ENCODE measurements at regions not wholly inside any gene's neighbourhood (a gene's known extent, or its start where the extent isn't known, plus 50 kb on each side); places are given as distances from the start of the nearest gene placed in this dataset.

DNA sequence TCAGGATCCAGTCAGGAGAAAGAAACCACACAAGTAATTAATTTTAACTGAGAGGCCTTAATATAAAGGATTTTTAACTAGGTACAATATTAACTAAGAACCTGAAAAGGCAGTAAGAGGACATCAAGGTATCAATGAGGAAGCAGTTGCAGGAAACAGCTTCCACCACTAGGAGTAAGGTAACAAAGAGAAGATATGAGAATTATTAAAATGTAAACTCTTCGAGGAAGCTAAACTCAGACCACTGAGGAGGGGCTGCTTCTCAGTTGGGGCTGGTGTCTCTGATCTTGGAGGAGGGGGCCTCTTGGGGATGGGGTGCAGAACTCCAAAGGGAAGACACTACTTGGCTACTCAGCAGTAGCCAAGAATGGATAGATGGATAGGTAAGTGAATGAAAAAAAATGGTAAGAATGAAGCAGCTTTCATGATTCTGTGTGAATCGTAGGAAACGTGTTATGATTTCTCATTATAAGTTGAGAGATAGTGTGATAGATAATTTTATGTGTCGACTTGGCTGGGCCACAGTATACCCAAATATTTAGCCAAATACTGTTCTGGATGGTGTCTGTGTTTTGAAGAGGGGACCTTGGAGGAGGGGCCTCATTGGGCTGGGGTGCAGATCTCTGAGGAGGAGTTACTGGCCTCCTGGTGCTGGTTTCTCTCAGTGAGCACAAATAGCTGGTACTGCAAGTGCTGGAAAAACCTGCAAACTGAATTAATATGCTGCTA lies 547.7 kb upstream of the LRRTM1 start:
- no peaks in the 10 kb centered on the region for H3K36me3 ChIP-seq (ENCODE audit: control insufficient read depth in 2 of 2, insufficient read depth in 2 of 2, low read length in 1 of 2)
- no TSS peak for BruUV-seq (replicated peaks)
- H3K79me2 ChIP-seq (ENCODE audit: control insufficient read depth, insufficient read depth, low read length), result no peaks in the 10 kb centered on the region
- in situ Hi-C loops (cut with MboI), result no loop called here
- SMC1A ChIA-PET (ENCODE audit: uncharacterized antibody, unreplicated experiment), result interaction anchor here (1.3 kb wide), 1 partner anchor 526 kb away, joined by 5 read pairs; no protein-coding TSS in a partner anchor
- no peaks in the 10 kb centered on the region for H3K4me1 ChIP-seq (ENCODE audit: control insufficient read depth, insufficient read depth, low read length)
- FAIRE-seq, result no peak
- no peaks in the 10 kb centered on the region for H3K9me3 ChIP-seq (replicated peaks; ENCODE audit: control insufficient read depth, insufficient read depth, low read length)
- no peak for DNase-seq (ENCODE audit: low read depth, low spot score)
- TF ChIP-seq SMAD5 (IDR thresholded peaks at IDR 0.05; ENCODE audit: low read depth), result no peak
- TF ChIP-seq, protein P1, sequence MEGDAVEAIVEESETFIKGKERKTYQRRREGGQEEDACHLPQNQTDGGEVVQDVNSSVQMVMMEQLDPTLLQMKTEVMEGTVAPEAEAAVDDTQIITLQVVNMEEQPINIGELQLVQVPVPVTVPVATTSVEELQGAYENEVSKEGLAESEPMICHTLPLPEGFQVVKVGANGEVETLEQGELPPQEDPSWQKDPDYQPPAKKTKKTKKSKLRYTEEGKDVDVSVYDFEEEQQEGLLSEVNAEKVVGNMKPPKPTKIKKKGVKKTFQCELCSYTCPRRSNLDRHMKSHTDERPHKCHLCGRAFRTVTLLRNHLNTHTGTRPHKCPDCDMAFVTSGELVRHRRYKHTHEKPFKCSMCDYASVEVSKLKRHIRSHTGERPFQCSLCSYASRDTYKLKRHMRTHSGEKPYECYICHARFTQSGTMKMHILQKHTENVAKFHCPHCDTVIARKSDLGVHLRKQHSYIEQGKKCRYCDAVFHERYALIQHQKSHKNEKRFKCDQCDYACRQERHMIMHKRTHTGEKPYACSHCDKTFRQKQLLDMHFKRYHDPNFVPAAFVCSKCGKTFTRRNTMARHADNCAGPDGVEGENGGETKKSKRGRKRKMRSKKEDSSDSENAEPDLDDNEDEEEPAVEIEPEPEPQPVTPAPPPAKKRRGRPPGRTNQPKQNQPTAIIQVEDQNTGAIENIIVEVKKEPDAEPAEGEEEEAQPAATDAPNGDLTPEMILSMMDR (IDR thresholded peaks at IDR 0.05 in 2 of 3, conservative IDR thresholded peaks at IDR 0.05 in 1 of 3; ENCODE audit: control insufficient read depth in 2 of 3, extremely low read depth in 1 of 3, insufficient read depth in 1 of 3, low read depth in 3 of 3, low read length in 3 of 3), result peak in 2 of 3 experiments; percentile 10 to 23; a peak in 2 of 6 replicates
- no peaks in the 10 kb centered on the region for H3K27me3 ChIP-seq (replicated peaks in 1 of 2; ENCODE audit: control insufficient read depth in 2 of 2, insufficient read depth in 2 of 2, low read length in 1 of 2)
- no peak overlapping the region for H3K4me3 ChIP-seq
- H4K20me1 ChIP-seq (ENCODE audit: control insufficient read depth, insufficient read depth), result no peaks in the 10 kb centered on the region
- ATAC-seq, result peak; percentile 45; the same call in 2 of the 3 replicates
- POLR2A ChIA-PET, result no interaction called here
- no peak overlapping the region for H2AFZ ChIP-seq (ENCODE audit: control insufficient read depth, low read depth, low read length)
- no peak overlapping the region for H3K9ac ChIP-seq (ENCODE audit: control insufficient read depth, insufficient read depth, low read length)
- H3K4me2 ChIP-seq (ENCODE audit: control insufficient read depth, insufficient read depth), result no peak overlapping the region
- CTCF ChIA-PET, result interaction anchor here (0.6 to 1.6 kb wide), 5 partner anchors 18 to 529 kb away, joined by 3 to 5 read pairs (median 4); no protein-coding TSS in a partner anchor
- intact Hi-C loops (cut with micrococcal nuclease; ENCODE audit: unreplicated experiment), result loop anchor here (5.0 to 10.0 kb wide), 2 partner anchors 320 to 527 kb away; no protein-coding TSS in a partner anchor
- RAD21 ChIA-PET (ENCODE audit: unreplicated experiment), result no interaction called here
- WGBS (ENCODE audit: insufficient coverage, insufficient replicate concordance, low lambda C conversion rate, missing lambda C conversion rate), result 45% methylated on average over 4 of the region's 4 CpGs
- no peak overlapping the region for H3K27ac ChIP-seq (ENCODE audit: control insufficient read depth, insufficient read depth)

DNA sequence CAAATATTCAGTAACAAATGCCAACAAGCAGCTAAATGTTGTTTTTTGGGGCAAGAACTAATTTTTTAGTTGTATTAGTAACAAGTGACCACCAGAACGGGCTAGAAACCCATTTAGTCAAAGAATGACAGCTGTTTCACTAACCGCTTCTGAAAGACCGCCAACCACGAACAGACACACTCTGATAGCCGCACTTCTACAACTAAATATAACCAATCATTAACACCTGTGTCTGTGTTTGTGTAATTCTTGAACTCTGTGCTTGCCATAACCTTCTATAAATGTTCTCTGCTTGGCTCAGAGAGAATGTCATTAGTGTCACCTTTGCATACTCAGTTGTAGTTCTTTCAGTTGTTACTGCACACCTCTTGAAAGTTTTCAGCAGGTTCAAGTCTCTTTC lies 526.3 kb upstream of the LRRTM1 start:
- in situ Hi-C loops (cut with MboI) (no loop called here), intact Hi-C loops (cut with micrococcal nuclease; ENCODE audit: unreplicated experiment) (no loop called here)
- no peaks in the 10 kb centered on the region for H3K9me3 ChIP-seq (replicated peaks; ENCODE audit: control insufficient read depth, insufficient read depth, low read length)
- H3K4me2 ChIP-seq (ENCODE audit: control insufficient read depth, insufficient read depth), result no peak overlapping the region
- ChIA-PET RAD21 (ENCODE audit: unreplicated experiment) (no interaction called here), POLR2A (no interaction called here), SMC1A (ENCODE audit: uncharacterized antibody, unreplicated experiment) (interaction anchor here (2.0 kb wide), 1 partner anchor 28 kb away, joined by 4 read pairs; no protein-coding TSS in a partner anchor), CTCF (no interaction called here)
- H3K27ac ChIP-seq (ENCODE audit: control insufficient read depth, insufficient read depth), result no peak overlapping the region
- 6% methylated on average over 5 of the region's 5 CpGs for WGBS (ENCODE audit: insufficient coverage, insufficient replicate concordance, low lambda C conversion rate, missing lambda C conversion rate)
- H3K36me3 ChIP-seq (ENCODE audit: control insufficient read depth in 2 of 2, insufficient read depth in 2 of 2, low read length in 1 of 2), result no peaks in the 10 kb centered on the region
- no peaks in the 10 kb centered on the region for H3K27me3 ChIP-seq (replicated peaks in 1 of 2; ENCODE audit: control insufficient read depth in 2 of 2, insufficient read depth in 2 of 2, low read length in 1 of 2)
- H3K4me3 ChIP-seq, result no peak overlapping the region
- ATAC-seq (peak; percentile 96), FAIRE-seq (peak; percentile 74), DNase-seq (ENCODE audit: low read depth, low spot score) (peak; percentile 34)
- no peaks in the 10 kb centered on the region for H3K79me2 ChIP-seq (ENCODE audit: control insufficient read depth, insufficient read depth, low read length)
- H4K20me1 ChIP-seq (ENCODE audit: control insufficient read depth, insufficient read depth), result no peaks in the 10 kb centered on the region
- no TSS peak for BruUV-seq (replicated peaks)
- no peaks in the 10 kb centered on the region for H3K4me1 ChIP-seq (ENCODE audit: control insufficient read depth, insufficient read depth, low read length)
- H3K9ac ChIP-seq (ENCODE audit: control insufficient read depth, insufficient read depth, low read length), result no peak overlapping the region
- H2AFZ ChIP-seq (ENCODE audit: control insufficient read depth, low read depth, low read length), result no peak overlapping the region
- peak; percentile 86; the same call in 1 of the 2 replicates for TF ChIP-seq ZNF217 (IDR thresholded peaks at IDR 0.05)
- TF ChIP-seq, protein P2, sequence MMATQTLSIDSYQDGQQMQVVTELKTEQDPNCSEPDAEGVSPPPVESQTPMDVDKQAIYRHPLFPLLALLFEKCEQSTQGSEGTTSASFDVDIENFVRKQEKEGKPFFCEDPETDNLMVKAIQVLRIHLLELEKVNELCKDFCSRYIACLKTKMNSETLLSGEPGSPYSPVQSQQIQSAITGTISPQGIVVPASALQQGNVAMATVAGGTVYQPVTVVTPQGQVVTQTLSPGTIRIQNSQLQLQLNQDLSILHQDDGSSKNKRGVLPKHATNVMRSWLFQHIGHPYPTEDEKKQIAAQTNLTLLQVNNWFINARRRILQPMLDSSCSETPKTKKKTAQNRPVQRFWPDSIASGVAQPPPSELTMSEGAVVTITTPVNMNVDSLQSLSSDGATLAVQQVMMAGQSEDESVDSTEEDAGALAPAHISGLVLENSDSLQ (IDR thresholded peaks at IDR 0.05), result peak; percentile 61; the same call in 1 of the 2 replicates
- TF ChIP-seq CBFB (IDR thresholded peaks at IDR 0.05; ENCODE audit: low read depth), result no peak
- no peak for TF ChIP-seq TAF1 (IDR thresholded peaks at IDR 0.05; ENCODE audit: borderline replicate concordance, low read depth, low read length)
- peak; percentile 91 for TF ChIP-seq RUNX3 (IDR thresholded peaks at IDR 0.05; ENCODE audit: low read length)
- TF ChIP-seq POU2F2 (IDR thresholded peaks at IDR 0.05; ENCODE audit: borderline replicate concordance, low read depth, low read length), result no peak
- peak; percentile 94 for TF ChIP-seq MTA2 (IDR thresholded peaks at IDR 0.05; ENCODE audit: low read depth)
- TF ChIP-seq FOS (IDR thresholded peaks at IDR 0.05; ENCODE audit: borderline replicate concordance, extremely low read depth, insufficient read length), result no peak
- TF ChIP-seq ZNF274 (IDR thresholded peaks at IDR 0.05; ENCODE audit: insufficient read depth, insufficient read length), result no peak
- no peak for TF ChIP-seq EGR1 (IDR thresholded peaks at IDR 0.05; ENCODE audit: borderline replicate concordance in 1 of 2, low read depth in 2 of 2, low read length in 2 of 2)
- TF ChIP-seq, protein P3, sequence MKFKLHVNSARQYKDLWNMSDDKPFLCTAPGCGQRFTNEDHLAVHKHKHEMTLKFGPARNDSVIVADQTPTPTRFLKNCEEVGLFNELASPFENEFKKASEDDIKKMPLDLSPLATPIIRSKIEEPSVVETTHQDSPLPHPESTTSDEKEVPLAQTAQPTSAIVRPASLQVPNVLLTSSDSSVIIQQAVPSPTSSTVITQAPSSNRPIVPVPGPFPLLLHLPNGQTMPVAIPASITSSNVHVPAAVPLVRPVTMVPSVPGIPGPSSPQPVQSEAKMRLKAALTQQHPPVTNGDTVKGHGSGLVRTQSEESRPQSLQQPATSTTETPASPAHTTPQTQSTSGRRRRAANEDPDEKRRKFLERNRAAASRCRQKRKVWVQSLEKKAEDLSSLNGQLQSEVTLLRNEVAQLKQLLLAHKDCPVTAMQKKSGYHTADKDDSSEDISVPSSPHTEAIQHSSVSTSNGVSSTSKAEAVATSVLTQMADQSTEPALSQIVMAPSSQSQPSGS (IDR thresholded peaks at IDR 0.05; ENCODE audit: low read length), result 0 out of 2 replicates have a peak, but pooled peaks have one; percentile 25
